KOPT-K1 (cell line): ENCODE measurements at regions not wholly inside any gene's neighbourhood (a gene's known extent, or its start where the extent isn't known, plus 50 kb on each side); places are given as distances from the start of the nearest gene placed in this dataset.
"Not testable (repeated sequence)": the region's sequence is repeated elsewhere in the genome, so short reads cannot be mapped to it uniquely, and the experiment has no call there.

Experiments used
- H3K27ac ChIP-seq: fragments of 200-600 bp; sonication (generic); 2 replicates; pipeline ENCODE4 v1.5.1; 2016; ENCODE audit warnings: antibody characterized with exemption, mild to moderate bottlenecking, low read depth, low read length; ENCODE audit not compliant: poor library complexity, severe bottlenecking
- H3K36me3 ChIP-seq: fragments of 200-600 bp; sonication (generic); 2 replicates; pipeline ENCODE4 v1.5.1; 2017; ENCODE audit warnings: antibody characterized with exemption, mild to moderate bottlenecking, low read length, moderate library complexity; ENCODE audit not compliant: insufficient read depth
- H3K9me3 ChIP-seq: fragments of 200-600 bp; sonication (generic); 2 replicates; pipeline ENCODE4 v1.5.1; 2017; ENCODE audit warnings: antibody characterized with exemption, low read length, mild to moderate bottlenecking; ENCODE audit not compliant: insufficient read depth, poor library complexity, severe bottlenecking

DNA sequence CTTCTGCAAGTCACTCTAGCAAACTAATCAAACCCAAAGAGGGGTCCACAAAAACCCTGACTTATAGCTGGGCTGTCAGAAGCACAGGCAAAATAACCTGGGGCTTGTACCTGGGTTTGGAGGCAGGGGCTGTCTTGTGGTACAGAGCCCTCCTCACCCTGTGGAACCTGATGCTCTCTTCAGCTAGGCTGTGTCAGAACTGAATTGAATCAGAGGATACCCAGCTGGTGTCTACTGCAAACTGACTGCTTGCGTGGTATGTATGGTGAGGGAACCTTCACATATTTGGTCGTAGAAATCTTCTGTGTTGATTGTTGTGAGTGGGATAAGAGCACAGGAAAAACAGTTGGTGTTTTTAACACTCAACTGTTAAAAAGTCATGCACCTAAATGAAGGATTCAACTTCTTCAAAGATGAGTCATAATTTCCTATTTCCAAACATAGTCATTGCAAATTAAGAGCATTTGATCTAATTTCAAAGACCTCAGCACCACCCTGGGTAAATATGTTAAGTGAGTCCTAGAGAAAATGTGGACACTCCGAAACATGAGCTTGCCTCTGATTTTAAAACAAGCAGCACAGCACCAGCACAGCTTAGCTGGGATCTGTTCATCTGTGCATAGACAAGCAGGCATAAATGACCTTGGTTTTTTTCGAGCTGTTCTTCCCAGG is 840.2 kb downstream of the UQCRFS1 start:
- no peaks in the 10 kb centered on the region for H3K9me3 ChIP-seq
- no peaks in the 10 kb centered on the region for H3K36me3 ChIP-seq
- no peak overlapping the region for H3K27ac ChIP-seq

DNA sequence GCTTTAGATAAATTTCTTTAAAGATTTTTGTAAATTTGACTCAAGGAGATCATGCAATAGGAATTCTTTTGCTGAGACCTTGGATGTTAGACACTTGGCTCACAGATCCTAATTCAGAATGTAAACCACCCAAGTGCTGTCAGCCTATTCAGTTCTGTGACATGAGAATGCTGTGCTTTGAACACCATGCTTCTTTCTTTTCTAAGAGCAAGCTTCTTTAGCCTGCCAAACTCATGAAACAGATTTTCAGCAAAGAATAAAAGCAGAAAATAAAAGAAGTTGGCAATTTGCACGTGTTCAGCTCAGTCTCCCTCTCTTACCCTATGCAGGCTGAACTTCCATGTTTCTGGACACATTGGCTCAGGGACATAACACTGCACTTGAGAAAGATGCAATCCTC is 845.8 kb downstream of the UQCRFS1 start:
- Histone ChIP-seq H3K36me3 (no peaks in the 10 kb centered on the region), H3K27ac (no peak overlapping the region), H3K9me3 (no peaks in the 10 kb centered on the region)

- no peaks in the 10 kb centered on the region for H3K9me3 ChIP-seq
- no peaks in the 10 kb centered on the region for H3K36me3 ChIP-seq
- H3K27ac ChIP-seq = no peak overlapping the region
Measured at GRCh38 chr19:28363254-28363653, 849.7 kb downstream of the UQCRFS1 start.

GRCh38 chr19:28359431-28360414 is 853.2 kb downstream of the UQCRFS1 start:
- H3K27ac ChIP-seq = no peak overlapping the region
- no peaks in the 10 kb centered on the region for H3K36me3 ChIP-seq
- H3K9me3 ChIP-seq = no peaks in the 10 kb centered on the region

DNA sequence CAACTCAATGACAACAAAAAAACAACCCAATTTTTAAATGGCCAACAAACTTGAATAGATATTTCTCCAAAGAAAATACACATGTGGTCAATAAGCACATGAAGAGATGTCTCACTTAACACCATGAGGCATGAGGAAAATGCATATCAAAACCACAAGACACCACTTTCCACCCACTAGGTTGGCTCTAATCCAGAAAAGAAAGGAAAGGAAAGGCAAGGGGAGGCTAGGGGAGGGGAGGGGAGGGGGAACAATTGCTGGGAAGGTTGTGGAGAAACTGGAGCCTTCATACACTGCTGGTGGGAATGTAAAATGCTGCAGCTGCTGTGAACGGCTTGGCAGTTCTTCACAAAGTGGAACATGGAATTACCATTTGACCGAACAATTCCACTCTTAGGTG is 854.3 kb downstream of the UQCRFS1 start:
- Histone ChIP-seq H3K27ac (no peak overlapping the region), H3K36me3 (no peaks in the 10 kb centered on the region), H3K9me3 (no peaks in the 10 kb centered on the region)

GRCh38 chr19:28351761-28352160 is 861.2 kb downstream of the UQCRFS1 start:
- no peaks in the 10 kb centered on the region for H3K36me3 ChIP-seq
- no peak overlapping the region for H3K27ac ChIP-seq
- no peaks in the 10 kb centered on the region for H3K9me3 ChIP-seq

DNA sequence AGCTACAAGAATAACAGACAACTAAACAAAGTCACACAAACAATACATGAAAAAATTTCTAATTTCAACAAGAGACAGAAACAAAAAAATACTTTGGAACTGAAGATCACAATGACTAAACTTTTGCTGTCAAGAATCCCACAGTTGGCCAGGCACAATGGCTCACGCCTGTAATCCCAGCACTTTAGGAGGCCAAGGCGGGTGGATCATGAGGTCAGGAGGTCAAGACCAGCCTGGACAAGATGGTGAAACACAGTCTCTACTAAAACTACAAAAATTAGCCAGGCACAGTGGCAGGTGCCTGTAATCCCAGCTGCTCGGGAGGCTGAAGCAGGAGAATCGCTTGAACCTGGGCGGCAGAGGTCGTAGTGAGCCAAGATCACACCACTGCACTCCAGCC is 861.6 kb downstream of the UQCRFS1 start:
- H3K36me3 ChIP-seq, H3K27ac ChIP-seq, H3K9me3 ChIP-seq: not testable (repeated sequence)

- Histone ChIP-seq H3K27ac (no peak overlapping the region), H3K9me3 (no peaks in the 10 kb centered on the region), H3K36me3 (no peaks in the 10 kb centered on the region)
Measured at GRCh38 chr19:28350673-28351072, 862.3 kb downstream of the UQCRFS1 start.

GRCh38 chr19:28350037-28350436 is 862.9 kb downstream of the UQCRFS1 start:
- no peaks in the 10 kb centered on the region for H3K36me3 ChIP-seq
- no peaks in the 10 kb centered on the region for H3K9me3 ChIP-seq
- no peak overlapping the region for H3K27ac ChIP-seq

DNA sequence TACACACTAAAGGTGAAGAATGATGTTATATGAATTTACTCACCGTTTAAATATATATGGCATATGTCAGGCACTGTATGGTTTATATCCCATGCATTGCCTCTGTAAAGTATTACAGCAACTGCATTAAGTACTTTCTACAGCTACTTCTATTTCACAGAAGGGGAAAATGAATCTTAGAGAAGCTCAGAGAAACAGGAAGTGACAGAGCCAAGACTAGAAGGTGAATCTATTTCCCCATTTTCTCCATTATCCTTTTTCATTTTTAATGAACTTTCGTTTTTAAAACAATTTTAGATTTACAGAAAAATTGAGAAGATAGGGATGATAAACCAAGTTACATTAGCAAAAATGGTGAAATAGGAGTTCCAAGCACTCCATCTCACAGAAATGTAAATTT is 863.3 kb downstream of the UQCRFS1 start:
- Histone ChIP-seq H3K9me3 (no peaks in the 10 kb centered on the region), H3K27ac (no peak overlapping the region), H3K36me3 (no peaks in the 10 kb centered on the region)

DNA sequence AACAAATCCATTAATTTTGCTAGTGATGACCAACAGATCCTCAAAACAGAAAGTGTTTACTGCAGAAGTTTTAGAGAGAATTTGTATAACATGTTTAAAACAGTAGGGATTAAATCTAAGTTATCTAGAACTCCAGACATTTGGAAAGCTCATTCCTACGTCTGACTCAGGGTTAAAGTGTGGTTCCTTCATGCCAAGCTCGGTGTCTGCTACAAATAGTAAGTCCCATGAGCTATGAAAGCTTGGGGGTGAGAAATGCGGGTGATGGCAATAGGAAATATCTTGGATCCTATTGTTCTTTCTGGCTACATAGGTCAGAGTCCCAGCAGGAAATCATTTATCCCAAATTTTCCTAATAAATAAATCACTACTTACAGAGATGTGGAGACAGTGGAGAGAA is 867.1 kb downstream of the UQCRFS1 start:
- Histone ChIP-seq H3K9me3 (no peaks in the 10 kb centered on the region), H3K36me3 (no peaks in the 10 kb centered on the region)

GRCh38 chr19:28341810-28342350 is 871.1 kb downstream of the UQCRFS1 start:
- no peak overlapping the region for H3K27ac ChIP-seq
- H3K9me3 ChIP-seq = no peaks in the 10 kb centered on the region
- no peaks in the 10 kb centered on the region for H3K36me3 ChIP-seq

More for the DNA sequence above, 867.1 kb downstream of the UQCRFS1 start:
- no peak overlapping the region for H3K27ac ChIP-seq

GRCh38 chr19:28334419-28334818 is 878.5 kb downstream of the UQCRFS1 start:
- Histone ChIP-seq H3K36me3 (no peaks in the 10 kb centered on the region), H3K27ac (no peak overlapping the region), H3K9me3 (no peaks in the 10 kb centered on the region)

- no peaks in the 10 kb centered on the region for H3K36me3 ChIP-seq
Measured at GRCh38 chr19:28333909-28334308, 879.0 kb downstream of the UQCRFS1 start.

DNA sequence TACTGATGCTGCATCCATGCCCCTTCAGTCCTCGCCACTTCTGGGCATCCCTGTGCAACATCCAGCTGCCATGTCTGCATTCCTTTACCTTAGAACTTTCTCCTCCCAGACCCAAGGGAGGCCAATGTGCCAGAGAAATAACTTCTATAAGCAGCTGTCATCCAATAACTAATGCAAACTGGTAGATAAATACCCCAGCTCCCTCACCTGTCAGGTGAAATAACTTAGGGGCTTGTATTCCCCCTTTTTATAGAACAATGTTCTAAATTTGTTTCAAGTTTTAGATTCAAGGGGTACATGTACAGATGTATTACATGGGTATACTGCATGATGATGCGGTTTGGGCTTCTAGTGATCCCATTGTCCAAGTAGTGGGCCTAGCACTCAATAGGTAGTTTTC is 880.1 kb downstream of the UQCRFS1 start:
- no peak overlapping the region for H3K27ac ChIP-seq
- H3K36me3 ChIP-seq = no peaks in the 10 kb centered on the region
- H3K9me3 ChIP-seq = no peaks in the 10 kb centered on the region

More at GRCh38 chr19:28333909-28334308, 879.0 kb downstream of the UQCRFS1 start:
- Histone ChIP-seq H3K27ac (no peak overlapping the region), H3K9me3 (no peaks in the 10 kb centered on the region)
